T-cell (primary cell): ENCODE measurements at regions not wholly inside any gene's neighbourhood (a gene's known extent, or its start where the extent isn't known, plus 50 kb on each side); places are given as distances from the start of the nearest gene placed in this dataset.

ENCODE experiments used
- ATAC-seq, 4 experiments: fragments of 200-7000 bp in 3 of 4; fragments of 150-1000 bp in 1 of 4; cut with Tn5 transposase; replicated peaks in 1 of 4; 1 replicate in 3 of 4; 2 replicates in 1 of 4; pipeline ENCODE4 v1.10.0; 2021; ENCODE audit warnings: moderate library complexity in 3 of 4, mild to moderate bottlenecking in 2 of 4, moderate number of reproducible peaks in 1 of 4
- CTCF ChIA-PET, 2 donors: fragments of 300-600 bp; sonication (Branson Sonifier 250); formaldehyde crosslinking; loops; one replicate each; lab custom pipeline; 2022; ENCODE audit warnings: antibody characterized with exemption in 2 of 2; lab: Charles Lee
- POLR2A ChIA-PET, 2 donors: fragments of 300-600 bp; sonication (Branson Sonifier 250); formaldehyde crosslinking; loops; one replicate each; lab custom pipeline; 2022; ENCODE audit warnings: antibody characterized with exemption in 2 of 2; lab: Charles Lee
- DNase-seq, 35 experiments: peaks; one replicate each; pipeline versions ENCODE4 v3.0.0 to v3.0.0-alpha.2; 2013 to 2023
- H3K27ac ChIP-seq: one replicate; pipeline ENCODE4 v1.5.1; 2013; ENCODE audit warnings: low read length
- H3K27me3 ChIP-seq, 2 experiments: replicated peaks in 1 of 2; 1 replicate in 1 of 2; 2 replicates in 1 of 2; pipeline versions ENCODE4 v1.6.1 to v1.7.0; 2013; ENCODE audit warnings: low read length in 1 of 2, mixed read lengths in 1 of 2; ENCODE audit not compliant: control insufficient read depth in 2 of 2, insufficient read depth in 2 of 2; ENCODE audit errors: extremely low read depth in 1 of 2
- H3K36me3 ChIP-seq, 2 donors: 1 replicate in 1 of 2; 2 replicates in 1 of 2; pipeline versions ENCODE4 v1.6.1 to v1.7.0; 2013; ENCODE audit warnings: low read length in 1 of 2; ENCODE audit not compliant: control insufficient read depth in 2 of 2, insufficient read depth in 1 of 2; ENCODE audit errors: extremely low read depth in 1 of 2
- H3K4me1 ChIP-seq, 2 experiments: 1 replicate in 1 of 2; 2 replicates in 1 of 2; pipeline versions ENCODE4 v1.6.1 to v1.7.0; 2013; ENCODE audit warnings: low read length in 2 of 2, mixed read lengths in 1 of 2; ENCODE audit not compliant: insufficient read depth in 2 of 2, control insufficient read depth in 1 of 2; ENCODE audit errors: extremely low read depth in 1 of 2
- H3K4me3 ChIP-seq, 2 donors: 1 replicate in 1 of 2; 2 replicates in 1 of 2; pipeline versions ENCODE4 v1.5.1 to v1.7.0; 2013; ENCODE audit warnings: mild to moderate bottlenecking in 2 of 2, low read length in 1 of 2, moderate library complexity in 1 of 2; ENCODE audit not compliant: control insufficient read depth in 1 of 2; ENCODE audit errors: extremely low read depth in 1 of 2
- H3K9me3 ChIP-seq: 2 replicates; pipeline ENCODE4 v1.7.0; 2013
- H3K27ac Mint-ChIP-seq, 2 donors: one replicate each; pipeline ENCODE4 v1.8.0; 2020 to 2021; ENCODE audit warnings: mild to moderate bottlenecking in 2 of 2, mixed read lengths in 2 of 2
- H3K27me3 Mint-ChIP-seq, 2 donors: one replicate each; pipeline ENCODE4 v1.8.0; 2021 to 2022; ENCODE audit warnings: mixed read lengths in 2 of 2
- H3K36me3 Mint-ChIP-seq: one replicate; pipeline ENCODE4 v1.8.0; 2021; ENCODE audit warnings: mixed read lengths
- H3K4me1 Mint-ChIP-seq, 3 donors: one replicate each; pipeline ENCODE4 v1.8.0; 2020 to 2022; ENCODE audit warnings: mixed read lengths in 3 of 3, mild to moderate bottlenecking in 1 of 3
- H3K4me3 Mint-ChIP-seq, 3 donors: one replicate each; pipeline ENCODE4 v1.8.0; 2020 to 2022; ENCODE audit warnings: mild to moderate bottlenecking in 3 of 3, mixed read lengths in 3 of 3, moderate library complexity in 3 of 3
- H3K9me3 Mint-ChIP-seq, 3 donors: one replicate each; pipeline ENCODE4 v1.8.0; 2020 to 2022; ENCODE audit warnings: mixed read lengths in 3 of 3
- WGBS: methylation state at CpG from one replicate; pipeline ENCODE4 v1.1.5; 2013; ENCODE audit warnings: missing lambda C conversion rate; ENCODE audit not compliant: insufficient coverage; 5-methylcytosine and 5-hydroxymethylcytosine counted together

GRCh38 chr20:9903048-9903655, 64.3 kb upstream of the PAK5 start:
- Histone ChIP-seq H3K27ac (no peak overlapping the region), H3K27me3 (peaks cover 0 to 3% of the 10 kb centered on the region in 2 experiments), H3K9me3 (no peaks in the 10 kb centered on the region), H3K4me3 (no peak overlapping the region), H3K4me1 (no peaks in the 10 kb centered on the region), H3K36me3 (no peaks in the 10 kb centered on the region)
- 0% methylated on average over 1 of the region's 1 CpG for WGBS
- POLR2A ChIA-PET = no interaction called here
- Mint-ChIP-seq H3K27ac (no peak overlapping the region), H3K4me3 (no peak overlapping the region), H3K4me1 (no peaks in the 10 kb centered on the region), H3K36me3 (no peaks in the 10 kb centered on the region), H3K9me3 (peaks cover 0 to 4% (median 4%) of the 10 kb centered on the region in 3 donors), H3K27me3 (peaks cover 4% of the 10 kb centered on the region in 2 donors)
- CTCF ChIA-PET = interaction anchor here (1.1 to 2.3 kb wide), 2 partner anchors 9 kb away, joined by 3 to 8 read pairs; no protein-coding TSS in a partner anchor
- ATAC-seq = no peak
- no peak for DNase-seq

DNA sequence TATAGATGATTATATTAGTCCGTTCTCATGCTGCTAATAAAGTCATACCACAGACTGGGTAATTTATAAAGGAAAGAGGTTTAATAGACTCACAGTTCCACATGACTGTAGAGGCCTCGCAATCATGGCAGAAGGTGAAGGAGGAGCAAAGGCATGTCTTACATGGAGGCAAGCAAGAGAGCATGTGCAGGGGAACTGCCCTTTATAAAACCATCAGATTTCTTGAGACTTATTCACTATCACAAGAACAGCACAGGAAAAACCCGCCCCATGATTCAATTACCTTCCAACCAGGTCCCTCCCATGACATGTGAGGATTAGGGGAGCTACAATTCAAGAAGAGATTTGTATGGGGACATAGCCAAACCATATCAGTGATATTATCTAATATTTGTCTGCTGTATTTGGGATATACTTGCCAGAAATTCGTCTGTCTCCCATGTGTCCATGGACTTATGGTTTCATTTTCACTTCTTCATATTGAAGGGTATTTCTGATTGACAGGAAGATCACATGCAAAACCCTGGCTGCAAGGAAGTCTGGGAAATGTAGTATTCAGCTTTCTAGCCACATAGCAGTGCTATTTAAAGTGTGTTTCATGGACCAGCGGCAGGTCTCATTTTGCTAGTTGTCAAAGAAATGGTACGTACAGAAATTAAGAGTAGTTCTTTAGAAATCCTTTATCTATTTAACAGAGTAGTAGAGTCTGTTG, 50.5 kb upstream of the PAK5 start:
- ATAC-seq (no peak), DNase-seq (no peak)
- Histone ChIP-seq H3K36me3 (no peaks in the 10 kb centered on the region), H3K27ac (no peak overlapping the region), H3K27me3 (no peaks in the 10 kb centered on the region), H3K9me3 (no peaks in the 10 kb centered on the region), H3K4me3 (no peak overlapping the region), H3K4me1 (no peaks in the 10 kb centered on the region)
- no peak overlapping the region for H3K27ac Mint-ChIP-seq
- ChIA-PET POLR2A (no interaction called here), CTCF (no interaction called here)
- no CpG with 5 or more reads among the region's 6 CpGs for WGBS
- H3K4me3 Mint-ChIP-seq = no peak overlapping the region
- no peaks in the 10 kb centered on the region for H3K36me3 Mint-ChIP-seq
- H3K4me1 Mint-ChIP-seq = peaks cover 0 to 3% (median 2%) of the 10 kb centered on the region in 3 donors
- H3K9me3 Mint-ChIP-seq = peaks cover 0 to 16% (median 8%) of the 10 kb centered on the region in 3 donors
- peaks cover 0 to 4% of the 10 kb centered on the region in 2 donors for H3K27me3 Mint-ChIP-seq
